ENCODE measurements at regions not wholly inside any gene's neighbourhood (a gene's known extent, or its start where the extent isn't known, plus 50 kb on each side); places are given as distances from the start of the nearest gene placed in this dataset.
"Not testable (repeated sequence)": the region's sequence is repeated elsewhere in the genome, so short reads cannot be mapped to it uniquely, and the experiment has no call there.

DNA sequence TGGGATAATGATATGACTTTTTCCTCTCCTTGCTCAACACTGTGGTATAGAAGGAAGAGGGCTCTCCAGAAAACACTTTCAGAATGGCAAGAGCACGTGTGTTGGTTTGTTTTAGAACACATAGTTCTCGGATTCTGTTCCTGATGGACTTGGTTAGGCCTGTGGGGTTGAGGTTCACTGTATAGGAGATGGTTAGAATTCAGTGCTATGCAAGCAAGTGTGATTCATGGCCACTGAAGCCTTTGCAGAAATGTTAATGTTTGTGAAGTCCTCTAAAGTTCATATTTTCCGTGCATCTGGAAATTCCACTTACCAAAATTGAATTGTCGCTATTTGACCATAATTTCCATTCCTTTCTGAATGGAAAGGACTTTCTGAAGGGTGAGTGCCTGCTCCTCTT, 233.2 kb upstream of the DDHD1 start:
- no peak for DNase-seq

DNA sequence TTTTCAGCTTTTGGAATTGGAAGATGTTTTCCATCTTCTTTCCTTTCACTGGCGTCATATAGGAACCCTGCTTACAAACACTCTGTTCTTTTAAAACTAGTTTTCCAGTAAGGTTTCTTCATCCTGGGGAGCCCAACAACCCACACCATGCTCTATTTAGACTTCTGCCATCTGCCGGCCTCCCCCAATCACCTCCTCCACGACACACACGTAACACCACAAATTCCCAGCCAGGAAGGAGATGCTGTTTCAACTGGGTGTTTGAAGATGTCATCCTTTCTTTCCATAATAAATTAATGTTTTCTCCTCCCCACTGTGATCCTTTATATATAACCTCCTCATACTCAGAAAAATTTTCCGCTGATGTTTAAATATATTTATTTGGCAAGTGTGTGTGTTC, 231.4 kb upstream of the DDHD1 start:
- no peak for DNase-seq

DNA sequence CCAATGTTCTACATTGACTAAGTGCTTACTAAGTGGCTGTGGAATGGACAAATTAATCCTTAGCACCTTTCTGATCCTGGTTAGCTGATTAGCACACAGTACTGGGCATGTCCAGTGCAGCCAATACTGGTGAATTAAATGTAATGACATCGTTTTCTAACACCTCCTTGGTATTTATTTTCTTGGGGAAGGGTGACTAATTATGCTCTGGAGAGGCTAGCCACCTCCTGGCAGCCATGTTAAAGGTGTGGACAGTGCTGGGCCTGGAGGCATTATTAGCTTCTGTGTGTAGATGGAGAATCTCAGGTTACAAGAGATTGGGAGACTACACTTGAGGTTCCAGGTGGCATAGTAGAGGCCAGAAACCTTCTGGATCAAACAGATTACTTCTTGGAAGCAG, 230.9 kb upstream of the DDHD1 start:
- no peak for DNase-seq

DNA sequence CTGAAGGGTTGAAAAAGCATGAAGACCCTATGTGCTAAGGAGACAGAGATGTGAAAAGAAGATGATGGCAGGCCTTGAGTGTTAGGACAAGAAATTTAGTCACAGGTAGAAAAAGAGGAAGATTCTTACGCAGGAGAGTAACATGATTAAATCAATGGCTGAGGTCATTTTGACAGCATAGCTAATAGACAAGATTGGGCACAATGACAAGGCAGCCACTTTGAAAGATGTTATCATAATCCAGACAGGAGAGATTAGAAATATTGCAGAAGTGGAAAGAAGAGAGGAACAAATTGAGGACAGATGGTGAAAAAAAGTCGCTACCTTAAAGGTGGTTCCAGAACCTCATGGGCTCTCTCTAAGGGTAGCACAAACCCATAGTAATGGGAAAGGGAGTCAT, 228.8 kb upstream of the DDHD1 start:
- DNase-seq = no peak

DNA sequence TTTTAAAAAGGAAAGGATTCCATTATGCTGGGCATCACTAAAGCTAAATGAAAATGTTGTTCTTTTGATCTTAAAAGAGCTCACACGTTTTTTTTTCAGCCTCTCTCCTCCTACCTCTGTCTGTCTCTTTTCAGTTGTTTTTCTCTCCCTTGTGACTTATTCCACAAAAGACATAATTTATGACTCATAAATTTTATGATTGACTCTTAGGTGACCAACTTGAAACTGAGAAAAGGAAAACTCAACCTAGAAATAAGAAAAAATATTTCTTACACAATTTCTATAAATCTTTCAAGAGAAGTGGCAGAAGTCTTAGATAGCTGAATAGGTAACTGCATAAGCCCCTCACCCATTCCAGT, 227.7 kb upstream of the DDHD1 start:
- no peak for DNase-seq

DNA sequence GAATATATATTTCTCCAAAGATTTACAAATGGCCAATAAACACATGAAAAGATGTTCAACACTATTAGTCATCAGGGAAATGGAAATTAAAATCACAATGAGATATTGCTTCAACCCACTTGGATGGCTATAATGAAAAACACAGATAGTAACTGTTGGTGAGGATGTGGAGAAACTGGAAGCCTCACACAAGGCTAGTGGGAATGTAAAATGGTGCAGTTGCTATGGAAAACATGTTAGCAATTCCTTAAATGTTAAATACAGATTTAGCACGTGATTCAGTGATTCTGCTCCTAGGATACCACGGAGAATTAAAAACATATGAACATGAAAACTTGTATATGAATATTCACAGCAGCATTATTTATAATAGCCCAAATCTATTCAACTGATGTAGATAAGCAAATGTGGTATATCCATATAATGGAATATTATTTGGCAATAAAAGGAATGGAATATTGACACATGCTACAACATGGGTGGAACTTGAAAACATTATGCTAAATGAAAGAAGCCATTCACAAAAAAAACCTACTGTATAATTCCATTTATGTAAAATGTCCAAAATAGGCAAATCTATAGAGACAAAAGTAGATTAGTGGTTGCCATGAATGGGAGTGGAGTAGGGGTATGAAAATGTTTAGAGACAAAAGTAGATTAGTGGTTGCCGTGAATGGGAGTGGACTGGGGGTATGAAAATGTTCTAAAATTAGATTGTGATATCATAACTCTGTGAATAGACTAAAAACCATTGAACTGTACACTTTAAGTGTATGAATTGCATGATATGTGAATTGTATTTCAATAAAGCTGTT, 227.1 kb upstream of the DDHD1 start:
- DNase-seq = no peak

DNA sequence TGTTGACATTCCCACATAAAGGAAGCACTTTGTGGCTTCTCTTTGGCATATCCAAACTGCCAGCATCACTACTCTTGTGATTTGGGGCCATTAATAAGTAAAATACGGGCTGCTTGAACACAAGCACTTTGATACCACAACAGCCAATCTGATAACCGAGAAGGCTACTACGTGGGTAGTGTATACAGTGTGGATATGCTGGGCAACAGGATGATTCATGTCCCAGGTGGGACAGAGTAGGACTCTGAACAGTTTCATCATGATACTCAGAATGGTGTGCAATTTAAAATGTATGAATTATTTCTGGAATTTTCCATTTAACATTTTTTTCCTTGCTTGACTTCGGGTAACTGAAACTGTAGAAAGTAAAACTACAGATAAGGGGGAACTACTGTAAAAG, 225.0 kb upstream of the DDHD1 start:
- DNase-seq = no peak

DNA sequence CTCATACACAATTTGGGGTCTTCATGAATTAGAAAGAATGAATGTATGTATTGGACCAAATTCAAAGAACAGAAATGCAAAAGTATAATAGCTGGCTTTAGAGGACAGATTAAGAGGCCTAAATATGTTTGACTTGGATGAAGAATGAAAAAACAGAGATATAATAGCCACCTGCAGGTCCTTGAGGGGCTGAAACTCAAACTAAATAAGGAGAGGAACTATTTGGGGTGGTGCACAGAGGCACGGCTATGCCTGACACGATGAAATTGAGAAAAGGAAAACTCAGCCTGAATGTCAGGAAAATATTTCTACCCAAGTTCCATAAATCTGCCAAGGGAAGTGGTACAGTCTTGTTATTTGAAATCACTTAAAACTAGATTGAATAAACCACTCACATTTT, 222.9 kb upstream of the DDHD1 start:
- no peak for DNase-seq

DNA sequence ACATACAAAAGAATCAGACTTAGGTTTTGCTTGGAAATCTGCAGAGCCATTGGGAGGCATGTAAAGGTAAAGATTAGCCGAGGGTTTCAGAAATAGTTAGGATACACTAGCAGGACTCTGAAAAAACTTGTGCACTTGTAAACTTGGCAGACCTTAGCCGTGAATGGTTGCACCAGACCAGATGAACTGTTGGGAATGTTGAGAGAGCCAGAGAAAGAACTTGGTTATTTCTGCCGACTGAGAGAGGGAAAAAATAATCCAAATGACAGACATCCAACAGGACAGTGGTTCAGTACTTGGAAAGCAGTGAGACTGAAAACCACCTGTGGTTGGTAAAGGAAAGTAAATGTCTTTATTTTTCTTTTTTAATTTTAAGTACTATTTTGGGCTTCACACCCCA, 222.5 kb upstream of the DDHD1 start:
- DNase-seq = no peak

DNA sequence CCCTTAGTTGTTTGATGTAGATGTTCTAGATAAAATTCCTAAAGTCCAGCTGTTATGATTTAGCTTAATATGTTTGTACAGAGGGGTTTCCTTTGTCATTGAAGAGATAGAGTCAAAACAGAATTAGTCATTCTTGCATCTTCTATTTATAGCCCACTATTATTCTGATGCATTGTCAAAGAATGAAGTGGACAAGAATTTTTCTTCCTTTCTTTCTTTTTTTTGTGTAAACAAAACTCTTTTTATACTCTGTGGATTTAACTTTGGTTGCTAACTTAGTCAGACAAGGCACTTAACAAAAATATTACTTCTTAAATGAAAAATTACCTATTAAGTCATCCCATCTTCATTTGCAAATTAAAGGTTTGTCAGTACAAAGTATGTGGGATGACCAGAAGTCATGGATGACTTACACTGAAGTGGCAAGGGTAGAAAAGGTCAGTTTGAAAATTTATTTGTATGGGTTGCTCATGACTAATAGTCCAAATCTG, 215.6 kb upstream of the DDHD1 start:
- no peak for DNase-seq

DNA sequence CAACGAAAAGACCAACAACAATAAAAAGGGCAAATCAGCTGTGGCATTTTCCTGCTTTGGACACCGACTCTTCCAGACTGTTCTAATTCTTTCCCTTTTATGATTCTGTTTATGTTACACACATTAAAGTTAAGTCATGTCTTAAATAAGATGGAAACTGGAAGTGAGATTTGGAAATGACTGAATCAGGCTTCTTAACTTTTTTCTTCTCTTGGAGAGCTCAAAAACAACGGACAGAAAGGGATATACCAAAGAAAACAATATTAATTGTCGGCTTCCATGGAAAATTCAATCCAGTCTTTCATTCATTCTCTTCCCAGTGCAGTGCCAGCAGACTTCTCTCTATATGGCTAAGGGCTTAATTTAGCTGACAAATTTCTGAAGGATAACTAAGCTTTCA, 214.9 kb upstream of the DDHD1 start:
- DNase-seq = no peak

DNA sequence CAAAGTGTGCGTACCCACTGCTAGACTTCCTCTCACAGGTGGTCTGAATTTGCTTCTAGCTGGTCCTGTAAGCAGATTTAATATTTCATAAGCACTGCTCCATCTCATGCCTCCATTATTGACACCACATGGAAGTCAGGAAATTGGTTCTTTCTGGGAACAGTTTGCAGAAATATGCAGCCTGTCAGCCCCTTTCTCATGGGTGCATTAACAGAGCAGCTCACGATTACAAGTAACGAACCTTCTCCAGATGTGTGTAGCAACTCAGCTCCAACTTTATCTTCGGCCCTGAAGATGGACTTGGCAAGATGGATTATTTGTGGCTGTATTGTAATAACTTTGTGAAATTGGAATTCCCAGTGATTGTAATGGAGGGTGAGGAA, 214.5 kb upstream of the DDHD1 start:
- no peak for DNase-seq

DNA sequence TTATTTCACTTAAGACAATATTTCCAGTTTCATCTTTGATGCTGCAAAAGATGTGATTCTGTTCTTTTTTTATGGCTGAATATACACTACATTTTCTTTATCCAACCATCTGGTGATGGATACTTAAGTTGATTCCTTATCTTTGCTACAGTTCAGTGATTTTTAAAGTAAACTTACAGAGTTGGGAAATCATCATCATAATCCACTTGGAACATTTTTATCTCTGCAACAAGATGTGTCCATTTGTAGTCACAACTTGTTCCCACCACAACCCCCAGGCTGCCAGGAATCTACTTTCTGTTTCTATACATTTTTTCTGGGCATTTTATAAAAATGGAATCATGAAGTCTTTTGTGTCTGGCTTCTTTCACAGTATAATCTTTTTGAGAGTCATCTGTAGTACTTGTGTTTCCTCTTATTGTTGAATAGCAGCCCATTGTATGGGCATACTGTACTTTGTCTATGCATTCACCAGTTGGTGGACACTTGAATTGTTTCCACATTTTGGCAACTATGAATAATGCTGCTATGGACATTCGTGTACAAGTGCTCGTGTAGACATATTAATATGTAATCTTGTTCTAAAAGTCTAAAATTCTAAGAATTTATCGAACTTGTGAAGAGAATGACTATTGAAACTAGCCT, 212.5 kb upstream of the DDHD1 start:
- no peak for DNase-seq

DNA sequence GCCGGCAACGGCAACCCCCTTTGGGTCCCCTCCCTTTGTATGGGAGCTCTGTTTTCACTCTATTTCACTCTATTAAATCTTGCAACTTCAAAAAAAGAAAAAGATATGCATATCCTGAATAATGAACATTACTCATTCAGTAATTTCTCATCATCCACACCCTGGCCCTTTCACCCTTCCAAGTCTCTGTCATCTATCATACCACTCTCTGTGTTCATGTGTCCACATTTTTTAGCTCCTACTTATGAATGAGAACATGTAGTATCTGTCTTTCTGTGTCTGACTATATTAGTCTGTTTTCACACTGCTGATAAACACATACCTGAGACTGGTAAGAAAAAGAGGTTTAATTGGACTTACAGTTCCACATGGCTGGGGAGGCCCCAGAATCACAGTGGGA, 209.8 kb upstream of the DDHD1 start:
- not testable (repeated sequence) for DNase-seq

DNA sequence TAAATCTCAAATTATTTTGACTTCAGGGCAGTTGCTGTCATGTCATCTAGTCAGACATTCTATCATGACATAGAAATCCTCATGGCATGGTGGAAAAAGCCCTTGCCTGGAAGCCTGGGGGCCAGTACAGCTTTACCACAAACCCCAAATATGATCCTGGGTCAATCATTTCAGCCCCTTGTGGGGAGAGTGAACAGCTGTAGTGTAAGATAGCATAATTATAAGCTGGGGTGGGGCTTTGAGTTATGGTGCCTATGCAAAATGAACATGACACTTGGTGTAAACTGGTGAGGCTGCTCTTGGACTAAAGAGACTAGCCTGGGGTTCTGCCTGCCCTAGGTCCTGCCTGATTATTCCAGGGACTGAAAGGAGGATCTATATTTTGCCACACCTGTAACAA, 207.7 kb upstream of the DDHD1 start:
- DNase-seq = no peak

DNA sequence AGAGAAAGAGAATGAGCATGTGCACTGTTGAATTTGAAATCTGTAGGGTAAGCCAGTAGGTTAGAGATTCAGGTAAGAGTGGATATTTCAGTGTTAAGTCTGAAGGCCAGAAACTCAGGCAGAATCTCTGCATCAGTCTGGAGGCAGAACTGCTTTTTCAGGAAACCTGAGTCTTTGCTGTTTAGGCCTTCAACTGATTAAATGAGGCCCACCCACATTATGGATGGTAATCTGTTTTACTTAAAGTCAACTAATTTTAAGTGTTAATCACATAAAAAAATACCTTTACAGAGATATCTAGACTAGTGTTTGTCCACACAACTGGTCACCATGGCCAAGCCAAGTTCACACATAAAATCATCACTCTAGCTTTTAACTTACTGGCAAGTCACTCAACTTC, 205.0 kb upstream of the DDHD1 start:
- no peak for DNase-seq

DNA sequence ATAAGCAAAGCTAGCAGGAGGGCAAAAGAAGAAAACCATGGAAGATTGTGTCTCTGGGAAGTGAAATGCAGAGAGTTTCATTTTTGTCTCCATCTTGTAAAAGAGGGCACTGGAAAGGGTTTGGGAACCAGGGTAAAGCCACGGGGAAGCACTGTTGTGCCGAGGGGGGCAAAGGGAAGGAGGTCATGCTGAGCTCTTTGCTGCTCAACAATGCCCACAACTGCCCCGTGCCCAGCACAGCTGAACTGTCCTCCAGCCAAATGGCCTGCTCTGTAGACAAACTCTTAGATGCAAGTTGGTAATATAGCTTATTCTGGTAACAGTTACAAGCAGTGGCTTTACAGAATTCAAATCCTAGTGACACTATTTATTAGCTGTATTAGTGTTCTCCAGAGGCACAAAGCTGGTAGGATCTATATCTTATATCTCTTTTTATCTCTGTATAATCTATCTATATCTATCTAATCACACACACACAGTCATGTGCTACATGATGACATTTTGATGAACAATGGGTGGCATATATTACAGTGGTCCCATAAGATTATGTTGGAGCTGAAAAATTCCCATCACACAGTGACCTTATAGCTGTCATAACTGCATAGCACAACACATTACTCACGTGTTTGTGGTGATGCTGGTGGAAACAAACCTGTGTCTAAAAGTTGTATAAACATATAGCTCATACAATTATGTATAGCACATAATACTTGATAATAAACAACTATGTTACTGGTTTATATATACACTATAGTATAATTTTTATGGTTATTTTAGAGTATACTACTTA, 203.4 kb upstream of the DDHD1 start:
- no peak for DNase-seq

DNA sequence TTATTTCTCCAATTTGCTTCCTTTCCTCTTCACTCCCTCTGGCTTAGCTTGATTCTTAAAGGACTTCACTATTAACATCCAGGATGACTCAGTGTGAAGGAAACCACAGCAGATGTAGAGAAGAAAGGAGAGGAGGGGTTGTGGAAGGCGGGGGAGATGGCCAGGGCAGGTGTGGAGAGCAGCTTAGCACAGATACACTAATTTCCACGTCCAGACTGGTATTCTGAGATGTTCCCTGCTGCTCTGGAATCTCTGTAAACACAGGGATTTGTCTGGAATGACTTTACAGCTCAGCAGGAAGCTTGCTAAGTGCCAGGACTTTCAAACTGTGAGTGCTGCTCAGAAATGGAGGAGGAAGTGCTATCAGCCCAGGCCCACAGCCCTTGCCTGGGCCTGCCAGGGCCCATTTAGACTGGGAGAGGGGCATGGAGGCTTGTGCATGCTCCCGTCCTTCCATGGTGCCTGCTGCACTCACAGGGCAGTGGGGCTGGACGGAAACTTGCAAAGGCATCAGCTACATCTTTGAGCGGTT, 202.5 kb upstream of the DDHD1 start:
- DNase-seq = no peak

DNA sequence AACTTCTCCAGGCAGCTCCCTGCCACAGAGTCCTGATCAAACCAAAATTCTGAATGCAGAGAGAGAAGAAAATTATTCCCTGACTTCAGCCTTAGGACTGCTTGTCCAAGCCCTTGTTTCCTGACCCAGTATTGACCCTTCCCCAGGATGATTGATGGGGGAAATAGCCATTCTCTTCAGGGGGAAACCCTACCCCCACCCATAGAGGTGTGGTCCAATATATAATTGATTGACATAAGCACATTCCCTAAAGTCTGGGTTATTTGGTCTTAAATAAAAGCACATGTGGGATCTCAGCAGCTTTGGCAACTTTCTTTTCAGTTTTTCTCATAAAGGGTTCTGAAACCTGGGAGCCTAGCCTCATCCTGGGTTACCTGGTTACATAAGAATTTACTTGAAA, 201.2 kb upstream of the DDHD1 start:
- no peak for DNase-seq

DNA sequence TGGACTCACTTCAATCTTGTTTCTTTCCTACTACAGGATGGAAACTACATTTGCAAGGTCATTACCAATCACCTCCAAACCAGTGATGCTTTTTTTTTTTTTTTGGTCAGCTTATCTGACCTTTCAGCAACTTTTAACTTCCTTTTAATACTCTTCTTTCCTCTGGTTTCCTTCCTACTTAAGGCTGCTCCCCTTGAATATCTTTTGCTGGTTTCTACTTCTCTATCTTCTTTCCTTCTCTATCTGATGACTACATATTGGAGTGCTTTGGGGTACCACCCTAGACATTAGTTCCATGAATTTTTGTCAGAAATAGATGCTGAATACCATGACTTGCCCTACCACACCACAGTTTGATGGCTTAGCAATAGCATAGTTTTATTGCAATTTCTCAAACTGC, 197.7 kb upstream of the DDHD1 start:
- DNase-seq = no peak

DNA sequence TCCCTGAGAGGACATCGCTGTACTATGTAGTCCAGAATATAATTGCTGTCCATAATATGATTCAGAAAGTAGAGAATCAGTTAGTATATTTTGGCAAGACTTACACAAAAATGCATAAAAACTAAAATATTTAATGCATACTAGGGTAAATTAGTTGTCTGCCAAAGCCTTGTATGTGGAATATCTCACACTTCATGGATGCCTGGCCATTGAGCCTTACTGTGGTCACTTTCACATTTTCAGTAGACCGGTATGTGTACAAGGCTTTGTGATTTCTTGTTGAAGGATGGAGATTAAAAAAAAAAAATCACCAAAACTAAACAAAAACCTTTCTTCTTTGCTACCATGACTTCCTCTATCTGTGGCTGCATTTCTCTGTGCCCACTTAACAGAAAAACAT, 197.3 kb upstream of the DDHD1 start:
- no peak for DNase-seq

DNA sequence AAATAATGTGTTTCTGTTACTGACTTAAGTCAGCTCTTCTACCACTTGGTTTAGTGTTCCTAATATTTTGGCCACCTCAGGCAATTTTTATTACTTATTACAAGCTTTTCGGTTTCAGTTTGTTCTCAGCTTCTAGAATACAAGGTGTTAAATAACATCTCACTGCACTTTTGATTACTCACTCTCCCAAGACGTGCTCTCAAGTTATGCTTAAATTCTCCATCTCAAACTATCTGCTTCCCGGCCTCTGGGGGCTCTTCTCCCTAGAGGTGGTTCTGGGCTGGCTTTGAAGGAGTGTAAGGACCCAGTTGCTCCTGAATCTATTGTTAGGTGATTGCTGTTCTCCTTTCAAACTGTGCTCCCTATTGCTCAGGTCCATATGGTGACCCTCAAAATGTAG, 193.9 kb upstream of the DDHD1 start:
- DNase-seq = no peak

DNA sequence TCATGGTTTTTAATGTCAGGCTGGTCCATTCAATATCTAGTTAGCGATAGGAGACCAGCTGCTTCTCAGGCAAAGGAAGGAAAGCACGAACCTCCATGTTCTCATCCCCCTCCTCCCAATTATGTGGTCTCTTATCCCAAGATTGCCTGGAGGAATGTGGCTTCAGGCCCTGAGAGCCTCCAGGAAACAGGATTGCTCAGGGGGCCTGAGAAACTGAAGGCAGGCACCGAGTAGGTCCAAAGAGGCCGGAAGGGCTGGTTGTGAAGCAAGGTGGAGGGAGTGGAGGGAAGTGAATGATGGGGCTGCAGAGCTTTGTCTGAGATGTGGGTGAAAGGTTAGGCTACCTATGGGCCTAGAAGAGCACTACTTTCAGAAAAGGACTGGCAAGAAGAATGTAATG, 188.2 kb upstream of the DDHD1 start:
- no peak for DNase-seq

DNA sequence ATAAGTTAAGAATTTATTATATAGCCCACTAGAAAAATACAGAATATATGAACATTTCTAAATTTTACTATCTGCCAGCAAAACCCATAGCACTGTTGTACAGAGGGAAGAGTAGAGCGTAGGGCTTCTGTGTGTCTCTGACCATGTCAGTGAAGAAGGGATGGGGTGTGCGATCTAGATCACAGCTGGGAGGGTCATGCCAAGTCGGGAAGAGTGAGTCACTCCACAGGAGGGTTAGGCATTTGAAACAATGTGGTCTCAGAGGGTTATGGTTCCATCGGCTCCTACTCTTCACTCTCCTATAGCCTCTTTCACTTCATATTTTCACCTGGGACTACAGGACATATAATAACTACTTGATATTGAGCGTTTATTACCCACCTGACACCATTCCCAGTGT, 185.1 kb upstream of the DDHD1 start:
- no peak for DNase-seq
